IMR-90 (cell line): ENCODE measurements at regions not wholly inside any gene's neighbourhood (a gene's known extent, or its start where the extent isn't known, plus 50 kb on each side); places are given as distances from the start of the nearest gene placed in this dataset.

Experiments used
- ATAC-seq: fragments of 200-7000 bp; cut with Tn5 transposase; 2 replicates; pipeline ENCODE4 v1.9.1; 2020; ENCODE audit warnings: low read depth, mild to moderate bottlenecking, moderate library complexity
- BruUV-seq: library from RNA; stranded (reverse); fragments of 400-500 nt; replicated peaks from 2 replicates; lab custom pipeline; 2021; lab: Mats Ljungman, UMichigan
- CTCF ChIA-PET: fragments of 300-600 bp; formaldehyde crosslinking; extraction: SDS; loops from one replicate; lab custom pipeline; 2021; ENCODE audit warnings: antibody characterized with exemption; lab: Yijun Ruan, JAX
- POLR2A ChIA-PET: fragments of 300-600 bp; sonication (Branson Sonifier 250); formaldehyde crosslinking; loops from one replicate; lab custom pipeline; 2022; ENCODE audit warnings: antibody characterized with exemption; ENCODE audit not compliant: unreplicated experiment; lab: Charles Lee
- DNase-seq: peaks from one replicate; pipeline ENCODE4 v3.0.0; 2013
- H2AFZ ChIP-seq: replicated peaks from 2 replicates; pipeline ENCODE3; 2013; ENCODE audit warnings: low read length, mild to moderate bottlenecking; ENCODE audit not compliant: poor library complexity
- H2AK5ac ChIP-seq: 2 replicates; pipeline ENCODE4 v1.6.1; 2013; ENCODE audit warnings: low read depth, low read length, inconsistent platforms
- H2AK9ac ChIP-seq: replicated peaks from 2 replicates; pipeline ENCODE3; 2013; ENCODE audit warnings: mild to moderate bottlenecking, low read depth, low read length, moderate library complexity; ENCODE audit not compliant: poor library complexity
- H2BK120ac ChIP-seq: 2 replicates; pipeline ENCODE4 v1.6.1; 2013; ENCODE audit warnings: low read depth, low read length, inconsistent platforms
- H2BK15ac ChIP-seq: 3 replicates; pipeline ENCODE4 v1.6.1; 2013; ENCODE audit warnings: low read depth, low read length, inconsistent platforms
- H2BK20ac ChIP-seq: 2 replicates; pipeline ENCODE4 v1.6.1; 2013; ENCODE audit warnings: low read depth, mild to moderate bottlenecking, inconsistent platforms, low read length, moderate library complexity
- H2BK5ac ChIP-seq: 2 replicates; pipeline ENCODE4 v1.6.1; 2013; ENCODE audit warnings: mild to moderate bottlenecking, low read depth, low read length, inconsistent platforms; ENCODE audit not compliant: poor library complexity, severe bottlenecking
- H3K14ac ChIP-seq: replicated peaks from 2 replicates; pipeline ENCODE4 v1.6.1; 2013; ENCODE audit warnings: low read depth, low read length, inconsistent platforms
- H3K18ac ChIP-seq: 2 replicates; pipeline ENCODE4 v1.6.1; 2013; ENCODE audit warnings: low read depth, low read length, control low read depth
- H3K23ac ChIP-seq: 2 replicates; pipeline ENCODE4 v1.6.1; 2013; ENCODE audit warnings: low read depth, low read length, inconsistent platforms
- H3K27ac ChIP-seq: 2 replicates; pipeline ENCODE4 v1.5.1; 2013; ENCODE audit warnings: mild to moderate bottlenecking, control low read depth, low read length; ENCODE audit not compliant: insufficient read depth
- H3K27me3 ChIP-seq: 2 replicates; pipeline ENCODE4 v1.6.1; 2013; ENCODE audit warnings: low read length; ENCODE audit not compliant: control insufficient read depth, insufficient read depth
- H3K36me3 ChIP-seq: 2 replicates; pipeline ENCODE4 v1.6.1; 2013; ENCODE audit warnings: low read length, mixed read lengths; ENCODE audit not compliant: control insufficient read depth, insufficient read depth
- H3K4ac ChIP-seq: 2 replicates; pipeline ENCODE4 v1.6.1; 2013; ENCODE audit warnings: low read depth, low read length, inconsistent platforms
- H3K4me1 ChIP-seq: 2 replicates; pipeline ENCODE4 v1.6.1; 2013; ENCODE audit warnings: low read length, mixed read lengths; ENCODE audit not compliant: control insufficient read depth, insufficient read depth
- H3K4me2 ChIP-seq: 2 replicates; pipeline ENCODE4 v1.6.1; 2013; ENCODE audit warnings: low read depth, mild to moderate bottlenecking, control low read depth, low read length, moderate library complexity
- H3K4me3 ChIP-seq: 2 replicates; pipeline ENCODE4 v1.5.1; 2013; ENCODE audit warnings: low read depth, mild to moderate bottlenecking, control low read depth, low read length, moderate library complexity; ENCODE audit not compliant: insufficient read depth
- H3K56ac ChIP-seq: 2 replicates; pipeline ENCODE4 v1.6.1; 2013; ENCODE audit warnings: low read length, inconsistent platforms; ENCODE audit not compliant: insufficient read depth; ENCODE audit errors: extremely low read depth
- H3K79me1 ChIP-seq, 2 experiments: 2 replicates each; pipeline ENCODE4 v1.6.1; 2013; ENCODE audit warnings: low read length in 2 of 2, inconsistent platforms in 1 of 2, low read depth in 1 of 2
- H3K9ac ChIP-seq: 2 replicates; pipeline ENCODE4 v1.6.1; 2013; ENCODE audit warnings: low read depth, low read length, control low read depth
- H3K9me1 ChIP-seq: 2 replicates; pipeline ENCODE4 v1.6.1; 2013; ENCODE audit warnings: low read length, inconsistent platforms; ENCODE audit not compliant: insufficient read depth
- H3K9me3 ChIP-seq: 2 replicates; pipeline ENCODE4 v1.6.1; 2013; ENCODE audit warnings: low read length; ENCODE audit not compliant: control insufficient read depth, insufficient read depth
- H4K20me1 ChIP-seq: 2 replicates; pipeline ENCODE4 v1.6.1; 2013; ENCODE audit warnings: low read length, inconsistent platforms; ENCODE audit not compliant: insufficient read depth
- H4K5ac ChIP-seq: 2 replicates; pipeline ENCODE4 v1.6.1; 2013; ENCODE audit warnings: mild to moderate bottlenecking, low read depth, low read length, control low read depth
- H4K8ac ChIP-seq, 2 experiments: 2 replicates each; pipeline ENCODE4 v1.6.1; 2013; ENCODE audit warnings: low read depth in 2 of 2, low read length in 2 of 2, control low read depth in 1 of 2, inconsistent platforms in 1 of 2
- H4K91ac ChIP-seq: 2 replicates; pipeline ENCODE4 v1.6.1; 2013; ENCODE audit warnings: low read depth, low read length, inconsistent platforms; ENCODE audit not compliant: insufficient read depth
- BHLHE40 ChIP-seq: fragments of 150-350 bp; IDR thresholded peaks from 2 replicates; pipeline ENCODE4 v1.6.1; 2016; ENCODE audit warnings: mild to moderate bottlenecking, low read depth, low read length
- CEBPB ChIP-seq: IDR thresholded peaks from 2 replicates; pipeline ENCODE4 v1.6.1; 2012; ENCODE audit warnings: low read depth, low read length, improper control_type of control experiment
- CHD1 ChIP-seq: IDR thresholded peaks from 2 replicates; pipeline ENCODE4 v1.6.1; 2012; ENCODE audit warnings: low read depth, low read length, improper control_type of control experiment
- FOS ChIP-seq: fragments of 150-350 bp; IDR thresholded peaks from 2 replicates; pipeline ENCODE4 v1.6.1; 2016; ENCODE audit warnings: low read depth, low read length
- MAFK ChIP-seq: IDR thresholded peaks from 2 replicates; pipeline ENCODE4 v1.6.1; 2012; ENCODE audit warnings: low read depth, low read length, improper control_type of control experiment
- MAZ ChIP-seq: IDR thresholded peaks from 2 replicates; pipeline ENCODE4 v1.6.1; 2012; ENCODE audit warnings: low read depth, mild to moderate bottlenecking, low read length, improper control_type of control experiment, moderate library complexity, borderline replicate concordance
- MXI1 ChIP-seq: IDR thresholded peaks from 2 replicates; pipeline ENCODE4 v1.6.1; 2012; ENCODE audit warnings: low read depth, mild to moderate bottlenecking, low read length, moderate library complexity, borderline replicate concordance
- NFE2L2 ChIP-seq: fragments of 150-350 bp; IDR thresholded peaks from 2 replicates; pipeline ENCODE4 v1.6.1; 2016; ENCODE audit warnings: low read depth, mild to moderate bottlenecking, low read length
- POLR2A ChIP-seq: IDR thresholded peaks from 2 replicates; pipeline ENCODE4 v1.6.1; 2012; ENCODE audit warnings: mild to moderate bottlenecking, low read depth, low read length
- RAD21 ChIP-seq: IDR thresholded peaks from 2 replicates; pipeline ENCODE4 v1.6.1; 2012; ENCODE audit warnings: low read length, improper control_type of control experiment
- RCOR1 ChIP-seq: IDR thresholded peaks from 2 replicates; pipeline ENCODE4 v1.6.1; 2012; ENCODE audit warnings: mild to moderate bottlenecking, low read length, improper control_type of control experiment; ENCODE audit not compliant: insufficient replicate concordance
- RFX5 ChIP-seq: IDR thresholded peaks from 2 replicates; pipeline ENCODE4 v1.8.0; 2012; ENCODE audit warnings: low read depth, mild to moderate bottlenecking, low read length, moderate library complexity
- SMC3 ChIP-seq: fragments of 150-350 bp; IDR thresholded peaks from 2 replicates; pipeline ENCODE4 v1.6.1; 2016; ENCODE audit warnings: low read depth, mild to moderate bottlenecking, antibody characterized with exemption, low read length, moderate library complexity
- WGBS, 2 experiments: methylation state at CpG; one replicate each; pipeline versions ENCODE4 v1.1.5 to v1.1.7; 2013; ENCODE audit warnings: missing lambda C conversion rate in 2 of 2; ENCODE audit not compliant: insufficient read length in 1 of 2; ENCODE audit errors: extremely low coverage in 2 of 2; 5-methylcytosine and 5-hydroxymethylcytosine counted together
- dilution Hi-C: fragments of 300-500 bp; cut with HindIII; formaldehyde crosslinking; loops from one replicate; pipeline ENCODE4 v1.14.3; 2018; ENCODE audit warnings: low sequenced_read_pairs; ENCODE audit not compliant: unreplicated experiment
- in situ Hi-C: fragments of 300-500 bp; cut with MboI; formaldehyde crosslinking; loops from 3 replicates; pipeline ENCODE4 v1.14.3; 2019; ENCODE audit warnings: low sequenced_read_pairs, inconsistent platforms, mixed read lengths
- intact Hi-C: fragments of 100-400 bp; cut with micrococcal nuclease; formaldehyde crosslinking; loops from 2 replicates; pipeline ENCODE4 v1.10.0; 2022
- TF ChIP-seq, protein P1 (sequence below): conservative IDR thresholded peaks from 2 replicates; pipeline ENCODE4 v1.5.1; 2012; ENCODE audit warnings: mild to moderate bottlenecking, low read depth, low read length, improper control_type of control experiment
- TF ChIP-seq, protein P2 (sequence below): fragments of 150-350 bp; IDR thresholded peaks from 2 replicates; pipeline ENCODE4 v1.6.1; 2016; ENCODE audit warnings: low read depth, mild to moderate bottlenecking, low read length, moderate library complexity, borderline replicate concordance
- TF ChIP-seq, protein P3 (sequence below): fragments of 150-350 bp; IDR thresholded peaks from 2 replicates; pipeline ENCODE4 v1.6.1; 2017; ENCODE audit warnings: mild to moderate bottlenecking, antibody characterized with exemption, low read length, low read depth

DNA sequence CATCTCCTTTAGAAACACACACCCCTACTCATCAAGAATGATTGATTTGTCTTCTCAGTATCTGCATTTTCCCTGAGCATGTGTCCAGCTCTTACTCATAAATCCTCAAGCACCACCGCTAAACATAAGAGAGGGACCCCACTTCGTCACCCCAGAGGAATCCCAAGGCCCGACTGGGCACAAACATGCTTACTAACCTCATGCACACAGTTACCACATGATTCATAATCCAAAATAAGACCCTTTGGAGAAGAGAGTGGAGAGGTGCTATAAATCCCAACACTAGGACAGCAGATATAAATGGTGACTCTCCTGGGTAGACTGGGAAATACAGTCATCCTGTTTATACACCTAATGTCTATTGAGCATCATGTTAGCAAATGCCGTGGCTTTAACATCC, 843.2 kb upstream of the ID2 start:
- no peak overlapping the region for H2BK20ac ChIP-seq
- H2AFZ ChIP-seq, result no peak overlapping the region
- H2BK15ac ChIP-seq, result no peak overlapping the region
- no TSS peak for BruUV-seq
- H4K20me1 ChIP-seq, result no peaks in the 10 kb centered on the region
- CTCF ChIA-PET, result no interaction called here
- H4K91ac ChIP-seq, result no peak overlapping the region
- H3K9me1 ChIP-seq, result no peaks in the 10 kb centered on the region
- ATAC-seq (no peak), DNase-seq (peak; percentile 45)
- H3K27me3 ChIP-seq, result no peaks in the 10 kb centered on the region
- no peak overlapping the region for H2BK5ac ChIP-seq
- no peak overlapping the region for H3K4ac ChIP-seq
- H3K14ac ChIP-seq, result no peak overlapping the region
- POLR2A ChIA-PET, result no interaction called here
- in situ Hi-C loops (loop anchor here (25.0 kb wide), 1 partner anchor 849 kb away; the partner anchor contains the start of gene ID2), intact Hi-C loops (no loop called here), dilution Hi-C loops (no loop called here)
- H3K4me3 ChIP-seq, result no peak overlapping the region
- no peak overlapping the region for H2BK120ac ChIP-seq
- no peak overlapping the region for H4K8ac ChIP-seq
- H3K79me1 ChIP-seq, result no peaks in the 10 kb centered on the region
- no peak overlapping the region for H3K56ac ChIP-seq
- no peaks in the 10 kb centered on the region for H3K9me3 ChIP-seq
- no peak overlapping the region for H3K23ac ChIP-seq
- no peak overlapping the region for H2AK9ac ChIP-seq
- 40% methylated on average over 1 of the region's 4 CpGs; no CpG with 5 or more reads in 1 of the 2 experiments for WGBS, 2 experiments
- H3K36me3 ChIP-seq, result no peaks in the 10 kb centered on the region
- H3K27ac ChIP-seq, result no peak overlapping the region
- no peak overlapping the region for H4K5ac ChIP-seq
- no peak overlapping the region for H3K9ac ChIP-seq
- H3K4me1 ChIP-seq, result peaks cover 2% of the 10 kb centered on the region; the same call in 1 of the 2 replicates
- H3K4me2 ChIP-seq, result no peak overlapping the region
- no peak overlapping the region for H2AK5ac ChIP-seq
- no peak overlapping the region for H3K18ac ChIP-seq
- TF ChIP-seq MXI1, result no peak
- TF ChIP-seq, protein P1, sequence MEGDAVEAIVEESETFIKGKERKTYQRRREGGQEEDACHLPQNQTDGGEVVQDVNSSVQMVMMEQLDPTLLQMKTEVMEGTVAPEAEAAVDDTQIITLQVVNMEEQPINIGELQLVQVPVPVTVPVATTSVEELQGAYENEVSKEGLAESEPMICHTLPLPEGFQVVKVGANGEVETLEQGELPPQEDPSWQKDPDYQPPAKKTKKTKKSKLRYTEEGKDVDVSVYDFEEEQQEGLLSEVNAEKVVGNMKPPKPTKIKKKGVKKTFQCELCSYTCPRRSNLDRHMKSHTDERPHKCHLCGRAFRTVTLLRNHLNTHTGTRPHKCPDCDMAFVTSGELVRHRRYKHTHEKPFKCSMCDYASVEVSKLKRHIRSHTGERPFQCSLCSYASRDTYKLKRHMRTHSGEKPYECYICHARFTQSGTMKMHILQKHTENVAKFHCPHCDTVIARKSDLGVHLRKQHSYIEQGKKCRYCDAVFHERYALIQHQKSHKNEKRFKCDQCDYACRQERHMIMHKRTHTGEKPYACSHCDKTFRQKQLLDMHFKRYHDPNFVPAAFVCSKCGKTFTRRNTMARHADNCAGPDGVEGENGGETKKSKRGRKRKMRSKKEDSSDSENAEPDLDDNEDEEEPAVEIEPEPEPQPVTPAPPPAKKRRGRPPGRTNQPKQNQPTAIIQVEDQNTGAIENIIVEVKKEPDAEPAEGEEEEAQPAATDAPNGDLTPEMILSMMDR, result no peak
- no peak for TF ChIP-seq NFE2L2
- no peak for TF ChIP-seq MAZ
- TF ChIP-seq, protein P2, sequence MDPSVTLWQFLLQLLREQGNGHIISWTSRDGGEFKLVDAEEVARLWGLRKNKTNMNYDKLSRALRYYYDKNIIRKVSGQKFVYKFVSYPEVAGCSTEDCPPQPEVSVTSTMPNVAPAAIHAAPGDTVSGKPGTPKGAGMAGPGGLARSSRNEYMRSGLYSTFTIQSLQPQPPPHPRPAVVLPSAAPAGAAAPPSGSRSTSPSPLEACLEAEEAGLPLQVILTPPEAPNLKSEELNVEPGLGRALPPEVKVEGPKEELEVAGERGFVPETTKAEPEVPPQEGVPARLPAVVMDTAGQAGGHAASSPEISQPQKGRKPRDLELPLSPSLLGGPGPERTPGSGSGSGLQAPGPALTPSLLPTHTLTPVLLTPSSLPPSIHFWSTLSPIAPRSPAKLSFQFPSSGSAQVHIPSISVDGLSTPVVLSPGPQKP, result no peak
- no peak for TF ChIP-seq MAFK
- no peak for TF ChIP-seq RFX5
- no peak for TF ChIP-seq RCOR1
- TF ChIP-seq CHD1, result no peak
- no peak for TF ChIP-seq RAD21
- TF ChIP-seq SMC3, result no peak
- no peak for TF ChIP-seq CEBPB
- TF ChIP-seq, protein P3, sequence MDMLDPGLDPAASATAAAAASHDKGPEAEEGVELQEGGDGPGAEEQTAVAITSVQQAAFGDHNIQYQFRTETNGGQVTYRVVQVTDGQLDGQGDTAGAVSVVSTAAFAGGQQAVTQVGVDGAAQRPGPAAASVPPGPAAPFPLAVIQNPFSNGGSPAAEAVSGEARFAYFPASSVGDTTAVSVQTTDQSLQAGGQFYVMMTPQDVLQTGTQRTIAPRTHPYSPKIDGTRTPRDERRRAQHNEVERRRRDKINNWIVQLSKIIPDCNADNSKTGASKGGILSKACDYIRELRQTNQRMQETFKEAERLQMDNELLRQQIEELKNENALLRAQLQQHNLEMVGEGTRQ, result no peak
- TF ChIP-seq BHLHE40, result no peak
- no peak for TF ChIP-seq FOS
- no peak for TF ChIP-seq POLR2A
